ENCODE measurements at regions not wholly inside any gene's neighbourhood (a gene's known extent, or its start where the extent isn't known, plus 50 kb on each side); places are given as distances from the start of the nearest gene placed in this dataset.

DNA sequence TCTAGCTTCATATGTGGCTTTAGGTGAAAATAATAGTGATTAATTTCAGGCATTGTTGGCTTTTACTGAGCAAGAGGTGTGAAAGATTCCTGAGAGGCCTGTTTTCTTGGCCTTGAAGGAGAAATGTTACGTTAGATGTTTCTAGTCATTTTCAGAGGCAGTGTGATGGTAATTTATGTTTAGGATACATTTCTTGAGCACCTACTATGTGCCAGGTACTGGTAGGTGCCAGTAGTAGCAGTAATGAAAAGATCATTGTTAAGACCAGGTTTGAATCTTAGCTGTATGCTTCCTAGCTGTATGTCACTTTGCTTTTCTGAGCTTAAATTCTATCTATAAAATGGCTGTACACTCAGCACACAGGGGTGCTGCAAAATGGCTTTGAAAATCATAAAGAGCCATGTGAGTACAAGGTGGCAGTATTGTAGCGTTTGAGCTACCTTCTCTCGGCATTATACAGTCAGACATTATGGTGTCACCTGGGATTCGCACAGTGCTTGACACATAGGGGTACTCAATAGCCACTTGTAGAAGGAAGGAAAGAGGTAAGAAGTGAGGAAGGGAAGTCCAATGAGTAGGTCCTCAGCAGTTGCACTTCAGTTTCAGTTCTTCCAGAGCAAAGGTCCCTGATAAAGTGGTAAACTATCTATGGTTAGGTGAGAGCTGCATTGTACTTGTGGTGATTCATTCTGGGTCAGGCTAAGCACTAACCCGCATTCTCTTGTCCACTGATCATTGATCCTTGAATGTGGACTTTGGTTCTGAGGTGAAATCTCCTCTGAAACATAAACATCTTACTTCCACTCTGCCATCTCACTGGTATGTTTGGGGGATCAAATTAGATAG, 166.5 kb upstream of the NR3C1 start:
- TF ChIP-seq, protein P1, sequence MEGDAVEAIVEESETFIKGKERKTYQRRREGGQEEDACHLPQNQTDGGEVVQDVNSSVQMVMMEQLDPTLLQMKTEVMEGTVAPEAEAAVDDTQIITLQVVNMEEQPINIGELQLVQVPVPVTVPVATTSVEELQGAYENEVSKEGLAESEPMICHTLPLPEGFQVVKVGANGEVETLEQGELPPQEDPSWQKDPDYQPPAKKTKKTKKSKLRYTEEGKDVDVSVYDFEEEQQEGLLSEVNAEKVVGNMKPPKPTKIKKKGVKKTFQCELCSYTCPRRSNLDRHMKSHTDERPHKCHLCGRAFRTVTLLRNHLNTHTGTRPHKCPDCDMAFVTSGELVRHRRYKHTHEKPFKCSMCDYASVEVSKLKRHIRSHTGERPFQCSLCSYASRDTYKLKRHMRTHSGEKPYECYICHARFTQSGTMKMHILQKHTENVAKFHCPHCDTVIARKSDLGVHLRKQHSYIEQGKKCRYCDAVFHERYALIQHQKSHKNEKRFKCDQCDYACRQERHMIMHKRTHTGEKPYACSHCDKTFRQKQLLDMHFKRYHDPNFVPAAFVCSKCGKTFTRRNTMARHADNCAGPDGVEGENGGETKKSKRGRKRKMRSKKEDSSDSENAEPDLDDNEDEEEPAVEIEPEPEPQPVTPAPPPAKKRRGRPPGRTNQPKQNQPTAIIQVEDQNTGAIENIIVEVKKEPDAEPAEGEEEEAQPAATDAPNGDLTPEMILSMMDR (conservative IDR thresholded peaks at IDR 0.05) = no peak
- TF ChIP-seq EZH2 (IDR thresholded peaks at IDR 0.05; ENCODE audit: low read depth) = no peak

Data from PC-9 (cell line).